H1 (cell line): ENCODE measurements at regions not wholly inside any gene's neighbourhood (a gene's known extent, or its start where the extent isn't known, plus 50 kb on each side); places are given as distances from the start of the nearest gene placed in this dataset.

Experiments used
- CTCF ChIA-PET: fragments of 300-600 bp; sonication (Branson Sonifier 250); formaldehyde crosslinking; loops from one replicate; lab custom pipeline; 2021; ENCODE audit not compliant: partially characterized antibody; lab: Charles Lee
- POLR2A ChIA-PET: fragments of 300-600 bp; sonication (Branson Sonifier 250); formaldehyde crosslinking; loops from one replicate; lab custom pipeline; 2021; ENCODE audit warnings: inconsistent platforms; ENCODE audit not compliant: partially characterized antibody; lab: Charles Lee
- DNase-seq, 2 experiments: peaks; one replicate each; pipeline versions ENCODE4 v3.0.0 to v3.0.0-alpha.2; 2010 to 2022; ENCODE audit warnings: low spot score in 2 of 2, low read depth in 1 of 2, mixed read lengths in 1 of 2
- FAIRE-seq: peaks from 2 replicates; lab custom pipeline; 2011; peaks lifted over from hg19 to GRCh38; lab: Jason Lieb, UNC
- H2AFZ ChIP-seq: 2 replicates; pipeline ENCODE4 v1.8.1; 2012; ENCODE audit warnings: low read length, inconsistent platforms
- H2AK5ac ChIP-seq: 2 replicates; pipeline ENCODE4 v1.6.1; 2013; ENCODE audit warnings: low read depth, low read length
- H2BK120ac ChIP-seq: replicated peaks from 2 replicates; pipeline ENCODE3; 2013; ENCODE audit warnings: low read depth, low read length, inconsistent platforms
- H2BK12ac ChIP-seq: 2 replicates; pipeline ENCODE4 v1.6.1; 2013; ENCODE audit warnings: low read depth, low read length
- H2BK15ac ChIP-seq: 2 replicates; pipeline ENCODE4 v1.6.1; 2013; ENCODE audit warnings: low read length
- H2BK20ac ChIP-seq: 2 replicates; pipeline ENCODE4 v1.6.1; 2013; ENCODE audit warnings: low read length
- H2BK5ac ChIP-seq: 2 replicates; pipeline ENCODE4 v1.6.1; 2013; ENCODE audit warnings: low read depth, low read length
- H3K14ac ChIP-seq: 2 replicates; pipeline ENCODE4 v1.6.1; 2013; ENCODE audit warnings: inconsistent platforms; ENCODE audit not compliant: insufficient read length
- H3K18ac ChIP-seq: 2 replicates; pipeline ENCODE4 v1.6.1; 2013; ENCODE audit warnings: low read length; ENCODE audit errors: extremely low read depth
- H3K23ac ChIP-seq: 2 replicates; pipeline ENCODE4 v1.6.1; 2013; ENCODE audit warnings: inconsistent platforms; ENCODE audit not compliant: insufficient read length
- H3K23me2 ChIP-seq: 2 replicates; pipeline ENCODE4 v1.6.1; 2013; ENCODE audit warnings: low read depth, low read length
- H3K27ac ChIP-seq: 2 replicates; pipeline ENCODE4 v1.6.1; 2011; ENCODE audit warnings: low read depth, low read length, inconsistent platforms
- H3K27me3 ChIP-seq, 4 experiments: replicated peaks in 1 of 4; 1 replicate in 1 of 4; 2 replicates in 3 of 4; pipeline versions ENCODE4 v1.6.1 to v1.8.1; 2011 to 2013; ENCODE audit warnings: low read length in 3 of 4, mild to moderate bottlenecking in 3 of 4, inconsistent platforms in 2 of 4, mixed read lengths in 2 of 4, moderate library complexity in 1 of 4; ENCODE audit not compliant: control insufficient read depth in 3 of 4, insufficient read depth in 3 of 4; ENCODE audit errors: extremely low read depth in 1 of 4
- H3K36me3 ChIP-seq, 4 experiments: 2 replicates each; pipeline versions ENCODE4 v1.6.1 to v1.8.1; 2011 to 2013; ENCODE audit warnings: mild to moderate bottlenecking in 4 of 4, low read length in 3 of 4, moderate library complexity in 2 of 4, control low read depth in 1 of 4, inconsistent platforms in 1 of 4; ENCODE audit not compliant: insufficient read depth in 4 of 4, control insufficient read depth in 2 of 4
- H3K4ac ChIP-seq: replicated peaks from 2 replicates; pipeline ENCODE3; 2013; ENCODE audit warnings: low read length, low read depth, mixed read lengths, inconsistent platforms; ENCODE audit not compliant: insufficient read length
- H3K4me1 ChIP-seq, 4 experiments: replicated peaks in 1 of 4; 1 replicate in 1 of 4; 2 replicates in 3 of 4; pipeline versions ENCODE4 v1.6.1 to v1.8.1; 2011 to 2013; ENCODE audit warnings: low read length in 3 of 4, inconsistent platforms in 2 of 4, mixed read lengths in 1 of 4; ENCODE audit not compliant: insufficient read depth in 4 of 4, control insufficient read depth in 3 of 4
- H3K4me2 ChIP-seq, 2 experiments: 2 replicates each; pipeline versions ENCODE4 v1.6.1 to v1.8.1; 2011 to 2013; ENCODE audit warnings: low read depth in 2 of 2, low read length in 2 of 2, control low read depth in 1 of 2, inconsistent platforms in 1 of 2, mild to moderate bottlenecking in 1 of 2; ENCODE audit not compliant: insufficient read depth in 1 of 2
- H3K4me3 ChIP-seq, 4 experiments: fragments of 200-600, 300-600 bp in 1 of 4; sonication (generic), shearing (Covaris generic), sonication (Bioruptor Twin) in 1 of 4; 2 replicates each; pipeline versions ENCODE4 v1.5.1 to v1.8.1; 2011 to 2016; ENCODE audit warnings: low read length in 4 of 4, low read depth in 3 of 4, control low read depth in 2 of 4, inconsistent platforms in 2 of 4, mild to moderate bottlenecking in 2 of 4, mixed read lengths in 1 of 4, moderate library complexity in 1 of 4; ENCODE audit not compliant: insufficient read depth in 2 of 4; ENCODE audit errors: extremely low read depth in 1 of 4
- H3K56ac ChIP-seq: replicated peaks from 2 replicates; pipeline ENCODE3; 2013; ENCODE audit warnings: low read depth, mild to moderate bottlenecking, mixed read lengths, low read length, inconsistent platforms; ENCODE audit not compliant: insufficient read length
- H3K79me1 ChIP-seq: 2 replicates; pipeline ENCODE4 v1.6.1; 2013; ENCODE audit warnings: low read depth, low read length, control low read depth
- H3K79me2 ChIP-seq, 2 experiments: 2 replicates each; pipeline versions ENCODE4 v1.6.1 to v1.8.1; 2012 to 2013; ENCODE audit warnings: low read length in 2 of 2, mild to moderate bottlenecking in 2 of 2, inconsistent platforms in 1 of 2; ENCODE audit not compliant: insufficient read depth in 2 of 2, control insufficient read depth in 1 of 2
- H3K9ac ChIP-seq, 4 experiments: replicated peaks in 1 of 4; 1 replicate in 1 of 4; 2 replicates in 3 of 4; pipeline versions ENCODE4 v1.6.1 to v1.8.1; 2011 to 2013; ENCODE audit warnings: low read depth in 3 of 4, low read length in 3 of 4, control low read depth in 2 of 4, mild to moderate bottlenecking in 2 of 4, moderate library complexity in 2 of 4, inconsistent platforms in 1 of 4; ENCODE audit errors: extremely low read depth in 1 of 4
- H3K9me3 ChIP-seq, 2 experiments: 2 replicates each; pipeline versions ENCODE4 v1.6.1 to v1.8.1; 2012 to 2013; ENCODE audit warnings: mild to moderate bottlenecking in 2 of 2, moderate library complexity in 2 of 2, control low read depth in 1 of 2, inconsistent platforms in 1 of 2, low read depth in 1 of 2, low read length in 1 of 2, mixed read lengths in 1 of 2; ENCODE audit not compliant: insufficient read depth in 2 of 2
- H4K20me1 ChIP-seq, 2 experiments: replicated peaks in 1 of 2; 2 replicates each; pipeline versions ENCODE3 to v1.8.1; 2011 to 2013; ENCODE audit warnings: inconsistent platforms in 2 of 2, low read length in 2 of 2, mild to moderate bottlenecking in 1 of 2; ENCODE audit not compliant: insufficient read depth in 2 of 2, control insufficient read depth in 1 of 2
- H4K5ac ChIP-seq: 2 replicates; pipeline ENCODE4 v1.6.1; 2013; ENCODE audit warnings: low read length, low read depth, mixed read lengths, inconsistent platforms; ENCODE audit not compliant: insufficient read length
- H4K8ac ChIP-seq: 2 replicates; pipeline ENCODE4 v1.8.0; 2013; ENCODE audit warnings: mild to moderate bottlenecking, moderate library complexity, low read length, inconsistent platforms; ENCODE audit not compliant: insufficient read depth; ENCODE audit errors: extremely low read depth
- H4K91ac ChIP-seq: replicated peaks from 2 replicates; pipeline ENCODE3; 2013; ENCODE audit warnings: low read length, mixed read lengths, inconsistent platforms; ENCODE audit not compliant: insufficient read length
- ATF2 ChIP-seq: IDR thresholded peaks from 2 replicates; pipeline ENCODE4 v1.6.1; 2012; ENCODE audit warnings: low read length, inconsistent platforms
- BRCA1 ChIP-seq: IDR thresholded peaks from 2 replicates; pipeline ENCODE4 v1.6.1; 2012; ENCODE audit warnings: low read depth, low read length, improper control_type of control experiment
- EZH2 ChIP-seq: fragments of 200-600 bp; sonication (generic); IDR thresholded peaks from 2 replicates; pipeline ENCODE4 v1.7.1; 2012; ENCODE audit warnings: low read depth, mild to moderate bottlenecking, moderate library complexity, low read length, inconsistent platforms; ENCODE audit not compliant: severe bottlenecking
- RXRA ChIP-seq: IDR thresholded peaks from 2 replicates; pipeline ENCODE4 v1.6.1; 2011; ENCODE audit warnings: low read depth, mild to moderate bottlenecking, low read length, moderate library complexity; ENCODE audit not compliant: insufficient read depth
- WGBS, 2 experiments: shearing (Covaris generic) in 1 of 2; methylation state at CpG; one replicate each; pipeline versions ENCODE4 v1.1.6 to v1.1.7; 2013 to 2015; ENCODE audit warnings: low lambda C conversion rate in 2 of 2, mixed read lengths in 2 of 2, inconsistent platforms in 1 of 2, low coverage in 1 of 2, missing lambda C conversion rate in 1 of 2; ENCODE audit not compliant: insufficient replicate concordance in 2 of 2, insufficient coverage in 1 of 2, insufficient read length in 1 of 2; ENCODE audit errors: extremely low coverage in 1 of 2, missing lambda C conversion rate in 1 of 2; 5-methylcytosine and 5-hydroxymethylcytosine counted together

GRCh38 chr5:122668552-122668951, 106.3 kb upstream of the SNX2 start:
- TF ChIP-seq ATF2 (no peak), EZH2 (no peak), BRCA1 (no peak), RXRA (no peak)
- H3K79me1 ChIP-seq, result no peaks in the 10 kb centered on the region

More at GRCh38 chr5:122668552-122668951, 106.3 kb upstream of the SNX2 start:
- H2AFZ ChIP-seq, result no peak overlapping the region; the same call in 1 of the 2 replicates
- no peaks in the 10 kb centered on the region for H4K20me1 ChIP-seq
- ChIA-PET POLR2A (no interaction called here), CTCF (interaction anchor here (0.9 to 1.1 kb wide), 2 partner anchors 36 to 152 kb away, joined by 3 read pairs; no protein-coding TSS in a partner anchor)
- H3K18ac ChIP-seq, result no peak overlapping the region
- no peak overlapping the region for H3K56ac ChIP-seq
- no peak overlapping the region for H3K14ac ChIP-seq
- no peak overlapping the region for H2BK5ac ChIP-seq
- H3K27me3 ChIP-seq, result no peaks in the 10 kb centered on the region
- no peak overlapping the region for H2BK20ac ChIP-seq
- no peak overlapping the region for H4K8ac ChIP-seq
- no peak overlapping the region for H2BK120ac ChIP-seq
- no peak overlapping the region for H4K5ac ChIP-seq
- no peak overlapping the region for H2BK12ac ChIP-seq
- no peak overlapping the region for H2AK5ac ChIP-seq
- H2BK15ac ChIP-seq, result no peak overlapping the region
- H3K4me1 ChIP-seq, result no peaks in the 10 kb centered on the region
- H3K4me2 ChIP-seq, result no peak overlapping the region
- no peak overlapping the region for H3K27ac ChIP-seq
- FAIRE-seq (no peak), DNase-seq (no peak)
- H3K9me3 ChIP-seq, result no peaks in the 10 kb centered on the region
- no peaks in the 10 kb centered on the region for H3K36me3 ChIP-seq
- H3K4me3 ChIP-seq, result no peak overlapping the region
- no peak overlapping the region for H3K9ac ChIP-seq
- H3K79me2 ChIP-seq, result no peaks in the 10 kb centered on the region
- no peak overlapping the region for H4K91ac ChIP-seq
- WGBS, 2 experiments, result 83% methylated on average over 2 of the region's 2 CpGs; no CpG with 5 or more reads in 1 of the 2 experiments
- no peak overlapping the region for H3K4ac ChIP-seq
- H3K23ac ChIP-seq, result no peak overlapping the region
- H3K23me2 ChIP-seq, result no peaks in the 10 kb centered on the region
